HEK293T (cell line): ENCODE measurements at regions not wholly inside any gene's neighbourhood (a gene's known extent, or its start where the extent isn't known, plus 50 kb on each side); places are given as distances from the start of the nearest gene placed in this dataset.
A peak's percentile ranks its signal among the peaks of the same experiment; 100 is the strongest.

Experiments
- CTCF ChIA-PET: fragments of 350-600 bp; formaldehyde crosslinking; extraction: SDS; loops from one replicate; lab custom pipeline; 2021; ENCODE audit warnings: antibody characterized with exemption, inconsistent platforms; lab: Yijun Ruan, JAX
- POLR2A ChIA-PET: fragments of 350-600 bp; formaldehyde crosslinking; extraction: SDS; loops from one replicate; lab custom pipeline; 2020; ENCODE audit warnings: antibody characterized with exemption, inconsistent platforms; lab: Yijun Ruan, JAX
- DNase-seq: peaks from one replicate; pipeline ENCODE4 v3.0.0; 2012; ENCODE audit warnings: mixed read lengths; ENCODE audit errors: extremely low spot score
- ARNT ChIP-seq: fragments of 450-650 bp; IDR thresholded peaks from 2 replicates; pipeline ENCODE4 v1.6.1; 2017; ENCODE audit warnings: mild to moderate bottlenecking
- BHLHE40 ChIP-seq: fragments of 450-650 bp; IDR thresholded peaks from 2 replicates; pipeline ENCODE4 v1.6.1; 2016; ENCODE audit warnings: mild to moderate bottlenecking, moderate library complexity, borderline replicate concordance
- CTBP1 ChIP-seq: fragments of 450-650 bp; IDR thresholded peaks from 2 replicates; pipeline ENCODE4 v1.6.1; 2016; ENCODE audit warnings: borderline replicate concordance
- ELF4 ChIP-seq: fragments of 450-650 bp; IDR thresholded peaks from 2 replicates; pipeline ENCODE4 v1.6.1; 2017; ENCODE audit warnings: antibody characterized with exemption
- FOXA1 ChIP-seq: fragments of 450-650 bp; IDR thresholded peaks from 2 replicates; pipeline ENCODE4 v1.6.1; 2016; ENCODE audit warnings: mild to moderate bottlenecking
- FOXK2 ChIP-seq: fragments of 450-650 bp; IDR thresholded peaks from 2 replicates; pipeline ENCODE4 v1.6.1; 2016; ENCODE audit warnings: mild to moderate bottlenecking
- FOXM1 ChIP-seq: fragments of 450-650 bp; IDR thresholded peaks from 2 replicates; pipeline ENCODE4 v1.6.1; 2017; ENCODE audit warnings: mild to moderate bottlenecking, borderline replicate concordance
- HDGF ChIP-seq: fragments of 450-650 bp; IDR thresholded peaks from 2 replicates; pipeline ENCODE4 v1.6.1; 2017; ENCODE audit warnings: antibody characterized with exemption, borderline replicate concordance
- L3MBTL2 ChIP-seq: fragments of 450-650 bp; conservative IDR thresholded peaks from 2 replicates; pipeline ENCODE4 v1.6.1; 2016; ENCODE audit warnings: mild to moderate bottlenecking
- LEF1 ChIP-seq: fragments of 450-650 bp; IDR thresholded peaks from 2 replicates; pipeline ENCODE4 v1.6.1; 2017; ENCODE audit warnings: mild to moderate bottlenecking, borderline replicate concordance
- NFRKB ChIP-seq: fragments of 450-650 bp; IDR thresholded peaks from 2 replicates; pipeline ENCODE4 v1.6.1; 2016; ENCODE audit warnings: mild to moderate bottlenecking, moderate library complexity
- PKNOX1 ChIP-seq: fragments of 450-650 bp; IDR thresholded peaks from 2 replicates; pipeline ENCODE4 v1.6.1; 2016
- SP1 ChIP-seq: fragments of 450-650 bp; IDR thresholded peaks from 2 replicates; pipeline ENCODE4 v1.6.1; 2017
- SUZ12 ChIP-seq: fragments of 450-650 bp; IDR thresholded peaks from 2 replicates; pipeline ENCODE4 v1.6.1; 2016; ENCODE audit warnings: mild to moderate bottlenecking
- TARDBP ChIP-seq: fragments of 450-650 bp; IDR thresholded peaks from 2 replicates; pipeline ENCODE4 v1.6.1; 2016
- ZNF384 ChIP-seq: fragments of 450-650 bp; IDR thresholded peaks from 2 replicates; pipeline ENCODE4 v1.6.1; 2016

- TF ChIP-seq NFRKB (no peak), PKNOX1 (no peak), TARDBP (no peak), SUZ12 (no peak)
Observed at GRCh38 chr5:124403281-124403680, 343.2 kb downstream of the ZNF608 start.

GRCh38 chr5:124402144-124402581 lies 344.3 kb downstream of the ZNF608 start:
- POLR2A ChIA-PET = no interaction called here
- CTCF ChIA-PET = interaction anchor here (1.2 kb wide), 1 partner anchor 51 kb away, joined by 3 read pairs; no protein-coding TSS in a partner anchor
- TF ChIP-seq HDGF (no peak), ARNT (no peak), NFRKB (no peak), TARDBP (no peak), SP1 (no peak), FOXA1 (no peak), ELF4 (no peak)
- no peak for DNase-seq

More at GRCh38 chr5:124403281-124403680, 343.2 kb downstream of the ZNF608 start:
- no peak for DNase-seq
- CTCF ChIA-PET = interaction anchor here (1.2 kb wide), 1 partner anchor 49 kb away, joined by 3 read pairs; no protein-coding TSS in a partner anchor
- POLR2A ChIA-PET = no interaction called here

GRCh38 chr5:124401476-124402143 lies 344.8 kb downstream of the ZNF608 start:
- ChIA-PET CTCF (no interaction called here), POLR2A (no interaction called here)
- TF ChIP-seq SUZ12 (no peak), CTBP1 (no peak), FOXA1 (no peak), BHLHE40 (no peak), HDGF (no peak), NFRKB (no peak), PKNOX1 (no peak), FOXM1 (no peak), ARNT (no peak), L3MBTL2 (no peak)
- DNase-seq = no peak

- DNase-seq = no peak
- TF ChIP-seq NFRKB = no peak
- no peak for TF ChIP-seq FOXA1
- TF ChIP-seq FOXK2 = no peak
- no peak for TF ChIP-seq BHLHE40
- no peak for TF ChIP-seq SP1
- TF ChIP-seq TARDBP = no peak
- TF ChIP-seq LEF1 = no peak
- TF ChIP-seq PKNOX1 = no peak
- TF ChIP-seq CTBP1 = no peak
- TF ChIP-seq FOXM1 = no peak
- TF ChIP-seq ZNF384 = no peak
- no peak for TF ChIP-seq L3MBTL2
- no peak for TF ChIP-seq HDGF
- TF ChIP-seq SUZ12 = no peak
- TF ChIP-seq ARNT = no peak
- no peak for TF ChIP-seq ELF4
- CTCF ChIA-PET = no interaction called here
- POLR2A ChIA-PET = no interaction called here
Observed at GRCh38 chr5:124399426-124399961, 346.9 kb downstream of the ZNF608 start.

GRCh38 chr5:124398460-124398859 lies 348.0 kb downstream of the ZNF608 start:
- POLR2A ChIA-PET = no interaction called here
- no peak for DNase-seq
- no peak for TF ChIP-seq SP1
- TF ChIP-seq CTBP1 = no peak
- TF ChIP-seq LEF1 = no peak
- TF ChIP-seq FOXK2 = no peak
- CTCF ChIA-PET = no interaction called here

GRCh38 chr5:124397317-124397716 lies 349.1 kb downstream of the ZNF608 start:
- ChIA-PET POLR2A (no interaction called here), CTCF (no interaction called here)
- no peak for DNase-seq
- TF ChIP-seq BHLHE40 (no peak), L3MBTL2 (no peak), PKNOX1 (peak; percentile 84), CTBP1 (no peak)
